GM12878 (cell line): ENCODE measurements at regions not wholly inside any gene's neighbourhood (a gene's known extent, or its start where the extent isn't known, plus 50 kb on each side); places are given as distances from the start of the nearest gene placed in this dataset.

Source experiments
- CHD1 ChIP-seq: IDR thresholded peaks from 2 replicates; pipeline ENCODE4 v1.6.1; 2012; ENCODE audit warnings: low read depth, low read length, improper control_type of control experiment
- EGR1 ChIP-seq, 2 experiments: IDR thresholded peaks; 1 replicate in 1 of 2; 2 replicates in 1 of 2; pipeline ENCODE4 v1.6.1; 2011 to 2012; ENCODE audit warnings: low read depth in 2 of 2, low read length in 2 of 2, borderline replicate concordance in 1 of 2, mild to moderate bottlenecking in 1 of 2, moderate library complexity in 1 of 2
- EP300 ChIP-seq, 2 experiments: fragments of 150-350 bp in 1 of 2; IDR thresholded peaks; 2 replicates each; pipeline ENCODE4 v1.6.1; 2011 to 2012; ENCODE audit warnings: low read depth in 2 of 2, low read length in 2 of 2, borderline replicate concordance in 1 of 2, improper control_type of control experiment in 1 of 2, inconsistent platforms in 1 of 2; ENCODE audit not compliant: control insufficient read depth in 1 of 2
- FOXK2 ChIP-seq: fragments of 450-650 bp; IDR thresholded peaks from 2 replicates; pipeline ENCODE4 v1.6.1; 2017; ENCODE audit warnings: mild to moderate bottlenecking, moderate library complexity
- KAT2A ChIP-seq: conservative IDR thresholded peaks from 2 replicates; pipeline ENCODE4 v1.6.1; 2011; ENCODE audit warnings: low read depth, low read length; ENCODE audit not compliant: control insufficient read depth
- RCOR1 ChIP-seq: conservative IDR thresholded peaks from 2 replicates; pipeline ENCODE4 v1.6.1; 2012; ENCODE audit warnings: low read depth, low read length, improper control_type of control experiment
- SIX5 ChIP-seq: IDR thresholded peaks from 2 replicates; pipeline ENCODE4 v1.6.1; 2011; ENCODE audit warnings: mild to moderate bottlenecking, low read depth, low read length, moderate library complexity; ENCODE audit not compliant: severe bottlenecking
- TCF3 ChIP-seq: IDR thresholded peaks from 2 replicates; pipeline ENCODE4 v1.6.1; 2012; ENCODE audit warnings: low read depth, mild to moderate bottlenecking, low read length, borderline replicate concordance; ENCODE audit not compliant: insufficient read depth
- TF ChIP-seq, protein P1 (sequence below): IDR thresholded peaks from 2 replicates; pipeline ENCODE4 v1.6.1; 2011; ENCODE audit warnings: low read depth, low read length, improper control_type of control experiment, borderline replicate concordance
- TF ChIP-seq, protein P2 (sequence below): fragments of 150-350 bp; IDR thresholded peaks from 2 replicates; pipeline ENCODE4 v1.6.1; 2014; ENCODE audit warnings: mild to moderate bottlenecking, low read depth, low read length
- TF ChIP-seq, protein P3 (sequence below): fragments of 450-650 bp; IDR thresholded peaks from 2 replicates; pipeline ENCODE4 v1.6.1; 2017; ENCODE audit warnings: mild to moderate bottlenecking, moderate library complexity
- TF ChIP-seq, protein P4 (sequence below): fragments of 450-650 bp; IDR thresholded peaks from 2 replicates; pipeline ENCODE4 v1.6.1; 2018; ENCODE audit warnings: mild to moderate bottlenecking, low read depth, moderate library complexity; ENCODE audit not compliant: partially characterized antibody

DNA sequence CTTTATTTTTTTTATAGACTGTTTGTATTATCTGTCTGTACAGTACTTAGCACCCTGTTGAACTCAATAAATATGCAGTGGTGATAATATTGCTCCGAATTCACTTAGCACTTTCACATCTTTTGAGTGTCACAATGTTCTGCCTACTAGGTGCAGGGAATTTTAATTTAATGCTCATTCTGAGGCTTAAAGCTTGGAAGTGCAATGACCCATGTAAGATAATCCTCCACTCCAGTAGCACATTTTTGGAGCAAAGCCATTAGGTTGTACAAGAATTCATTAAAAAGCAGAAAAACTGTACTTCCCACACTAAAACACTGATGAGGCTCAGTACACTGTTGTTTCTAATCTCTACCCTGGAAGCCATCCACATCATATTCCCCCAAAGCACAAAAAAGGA lies 255.3 kb upstream of the MTNR1B start (continued):
- no peak for TF ChIP-seq EGR1 (IDR thresholded peaks at IDR 0.05; ENCODE audit: borderline replicate concordance in 1 of 2, low read depth in 2 of 2, low read length in 2 of 2)
- no peak for TF ChIP-seq TCF3
- TF ChIP-seq, protein P1, sequence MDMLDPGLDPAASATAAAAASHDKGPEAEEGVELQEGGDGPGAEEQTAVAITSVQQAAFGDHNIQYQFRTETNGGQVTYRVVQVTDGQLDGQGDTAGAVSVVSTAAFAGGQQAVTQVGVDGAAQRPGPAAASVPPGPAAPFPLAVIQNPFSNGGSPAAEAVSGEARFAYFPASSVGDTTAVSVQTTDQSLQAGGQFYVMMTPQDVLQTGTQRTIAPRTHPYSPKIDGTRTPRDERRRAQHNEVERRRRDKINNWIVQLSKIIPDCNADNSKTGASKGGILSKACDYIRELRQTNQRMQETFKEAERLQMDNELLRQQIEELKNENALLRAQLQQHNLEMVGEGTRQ: no peak
- TF ChIP-seq RCOR1: no peak
- no peak for TF ChIP-seq EP300 (IDR thresholded peaks at IDR 0.05; ENCODE audit: borderline replicate concordance in 1 of 2, control insufficient read depth in 1 of 2, low read depth in 2 of 2, low read length in 2 of 2)
- no peak for TF ChIP-seq CHD1
- TF ChIP-seq, protein P2, sequence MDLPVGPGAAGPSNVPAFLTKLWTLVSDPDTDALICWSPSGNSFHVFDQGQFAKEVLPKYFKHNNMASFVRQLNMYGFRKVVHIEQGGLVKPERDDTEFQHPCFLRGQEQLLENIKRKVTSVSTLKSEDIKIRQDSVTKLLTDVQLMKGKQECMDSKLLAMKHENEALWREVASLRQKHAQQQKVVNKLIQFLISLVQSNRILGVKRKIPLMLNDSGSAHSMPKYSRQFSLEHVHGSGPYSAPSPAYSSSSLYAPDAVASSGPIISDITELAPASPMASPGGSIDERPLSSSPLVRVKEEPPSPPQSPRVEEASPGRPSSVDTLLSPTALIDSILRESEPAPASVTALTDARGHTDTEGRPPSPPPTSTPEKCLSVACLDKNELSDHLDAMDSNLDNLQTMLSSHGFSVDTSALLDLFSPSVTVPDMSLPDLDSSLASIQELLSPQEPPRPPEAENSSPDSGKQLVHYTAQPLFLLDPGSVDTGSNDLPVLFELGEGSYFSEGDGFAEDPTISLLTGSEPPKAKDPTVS: no peak
- no peak for TF ChIP-seq FOXK2
- TF ChIP-seq KAT2A: no peak
- no peak for TF ChIP-seq SIX5
- TF ChIP-seq, protein P3, sequence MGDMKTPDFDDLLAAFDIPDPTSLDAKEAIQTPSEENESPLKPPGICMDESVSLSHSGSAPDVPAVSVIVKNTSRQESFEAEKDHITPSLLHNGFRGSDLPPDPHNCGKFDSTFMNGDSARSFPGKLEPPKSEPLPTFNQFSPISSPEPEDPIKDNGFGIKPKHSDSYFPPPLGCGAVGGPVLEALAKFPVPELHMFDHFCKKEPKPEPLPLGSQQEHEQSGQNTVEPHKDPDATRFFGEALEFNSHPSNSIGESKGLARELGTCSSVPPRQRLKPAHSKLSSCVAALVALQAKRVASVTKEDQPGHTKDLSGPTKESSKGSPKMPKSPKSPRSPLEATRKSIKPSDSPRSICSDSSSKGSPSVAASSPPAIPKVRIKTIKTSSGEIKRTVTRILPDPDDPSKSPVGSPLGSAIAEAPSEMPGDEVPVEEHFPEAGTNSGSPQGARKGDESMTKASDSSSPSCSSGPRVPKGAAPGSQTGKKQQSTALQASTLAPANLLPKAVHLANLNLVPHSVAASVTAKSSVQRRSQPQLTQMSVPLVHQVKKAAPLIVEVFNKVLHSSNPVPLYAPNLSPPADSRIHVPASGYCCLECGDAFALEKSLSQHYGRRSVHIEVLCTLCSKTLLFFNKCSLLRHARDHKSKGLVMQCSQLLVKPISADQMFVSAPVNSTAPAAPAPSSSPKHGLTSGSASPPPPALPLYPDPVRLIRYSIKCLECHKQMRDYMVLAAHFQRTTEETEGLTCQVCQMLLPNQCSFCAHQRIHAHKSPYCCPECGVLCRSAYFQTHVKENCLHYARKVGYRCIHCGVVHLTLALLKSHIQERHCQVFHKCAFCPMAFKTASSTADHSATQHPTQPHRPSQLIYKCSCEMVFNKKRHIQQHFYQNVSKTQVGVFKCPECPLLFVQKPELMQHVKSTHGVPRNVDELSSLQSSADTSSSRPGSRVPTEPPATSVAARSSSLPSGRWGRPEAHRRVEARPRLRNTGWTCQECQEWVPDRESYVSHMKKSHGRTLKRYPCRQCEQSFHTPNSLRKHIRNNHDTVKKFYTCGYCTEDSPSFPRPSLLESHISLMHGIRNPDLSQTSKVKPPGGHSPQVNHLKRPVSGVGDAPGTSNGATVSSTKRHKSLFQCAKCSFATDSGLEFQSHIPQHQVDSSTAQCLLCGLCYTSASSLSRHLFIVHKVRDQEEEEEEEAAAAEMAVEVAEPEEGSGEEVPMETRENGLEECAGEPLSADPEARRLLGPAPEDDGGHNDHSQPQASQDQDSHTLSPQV: no peak
- TF ChIP-seq, protein P4, sequence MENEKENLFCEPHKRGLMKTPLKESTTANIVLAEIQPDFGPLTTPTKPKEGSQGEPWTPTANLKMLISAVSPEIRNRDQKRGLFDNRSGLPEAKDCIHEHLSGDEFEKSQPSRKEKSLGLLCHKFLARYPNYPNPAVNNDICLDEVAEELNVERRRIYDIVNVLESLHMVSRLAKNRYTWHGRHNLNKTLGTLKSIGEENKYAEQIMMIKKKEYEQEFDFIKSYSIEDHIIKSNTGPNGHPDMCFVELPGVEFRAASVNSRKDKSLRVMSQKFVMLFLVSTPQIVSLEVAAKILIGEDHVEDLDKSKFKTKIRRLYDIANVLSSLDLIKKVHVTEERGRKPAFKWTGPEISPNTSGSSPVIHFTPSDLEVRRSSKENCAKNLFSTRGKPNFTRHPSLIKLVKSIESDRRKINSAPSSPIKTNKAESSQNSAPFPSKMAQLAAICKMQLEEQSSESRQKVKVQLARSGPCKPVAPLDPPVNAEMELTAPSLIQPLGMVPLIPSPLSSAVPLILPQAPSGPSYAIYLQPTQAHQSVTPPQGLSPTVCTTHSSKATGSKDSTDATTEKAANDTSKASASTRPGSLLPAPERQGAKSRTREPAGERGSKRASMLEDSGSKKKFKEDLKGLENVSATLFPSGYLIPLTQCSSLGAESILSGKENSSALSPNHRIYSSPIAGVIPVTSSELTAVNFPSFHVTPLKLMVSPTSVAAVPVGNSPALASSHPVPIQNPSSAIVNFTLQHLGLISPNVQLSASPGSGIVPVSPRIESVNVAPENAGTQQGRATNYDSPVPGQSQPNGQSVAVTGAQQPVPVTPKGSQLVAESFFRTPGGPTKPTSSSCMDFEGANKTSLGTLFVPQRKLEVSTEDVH: no peak
